GM21360 (cell line): ENCODE measurements at regions not wholly inside any gene's neighbourhood (a gene's known extent, or its start where the extent isn't known, plus 50 kb on each side); places are given as distances from the start of the nearest gene placed in this dataset.
"Not testable (repeated sequence)": the region's sequence is repeated elsewhere in the genome, so short reads cannot be mapped to it uniquely, and the experiment has no call there.

ENCODE experiments used
- ATAC-seq: cut with Tn5 transposase; IDR thresholded peaks from one replicate; pipeline ENCODE4 v1.9.1; 2021; ENCODE audit warnings: mild to moderate bottlenecking, moderate library complexity; ENCODE audit not compliant: unreplicated experiment

DNA sequence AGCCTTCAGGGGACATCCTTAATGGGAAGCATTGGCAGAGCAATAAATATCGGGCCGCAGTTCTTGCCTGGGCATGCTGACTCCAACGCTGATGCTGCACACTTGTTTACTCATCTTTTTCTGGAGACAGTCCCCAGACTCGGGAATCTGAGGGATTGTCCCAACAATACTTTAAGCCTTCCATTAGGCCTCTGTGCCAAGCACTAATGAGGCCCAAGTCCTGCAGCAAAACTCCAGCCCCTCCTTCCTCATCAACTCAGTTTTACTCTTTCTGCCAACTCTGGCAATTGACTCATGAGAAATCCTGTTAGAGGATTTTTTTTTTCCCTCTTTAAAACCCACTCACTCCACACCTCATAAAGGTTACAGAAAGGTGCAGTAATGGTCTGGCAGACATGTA lies 233.4 kb upstream of the PELI2 start:
- ATAC-seq = no peak

DNA sequence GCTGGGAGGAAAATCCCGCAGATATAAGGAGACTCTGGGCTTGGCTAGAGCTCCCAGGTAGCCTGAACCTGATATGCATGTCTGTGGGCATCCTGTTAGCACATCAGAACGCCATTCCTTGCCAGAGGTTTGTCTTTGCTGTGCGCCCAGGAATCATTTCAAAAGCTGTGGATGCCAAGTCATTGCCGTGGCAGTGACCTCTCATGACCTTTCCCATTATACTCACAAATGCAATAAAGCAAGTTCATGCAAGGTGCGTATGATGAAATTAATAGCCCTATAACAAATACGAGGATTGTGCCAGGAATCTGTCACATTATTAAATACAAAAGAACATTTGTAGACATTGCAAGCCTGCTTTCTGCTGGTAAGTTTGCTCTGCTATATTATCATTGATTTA lies 229.1 kb upstream of the PELI2 start:
- ATAC-seq = no peak

DNA sequence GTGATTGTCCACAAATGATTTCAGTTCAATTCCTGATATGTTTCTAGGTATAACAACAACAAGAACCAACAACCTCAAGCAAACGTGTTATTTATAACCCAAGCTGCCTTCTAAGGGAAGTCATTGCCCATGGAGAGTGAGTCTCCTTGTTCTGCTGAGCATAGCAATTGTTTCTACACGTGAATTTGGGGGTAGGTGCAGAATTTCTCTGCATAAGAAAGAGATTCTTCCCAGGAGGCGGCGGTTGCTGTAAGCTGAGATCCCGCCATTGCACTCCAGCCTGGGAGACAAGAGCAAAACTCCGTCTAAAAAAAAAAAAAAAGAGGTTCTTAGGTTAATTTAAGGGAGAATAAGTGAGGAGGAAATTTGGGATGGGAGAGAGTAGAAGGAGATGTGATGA lies 226.5 kb upstream of the PELI2 start:
- no peak for ATAC-seq

DNA sequence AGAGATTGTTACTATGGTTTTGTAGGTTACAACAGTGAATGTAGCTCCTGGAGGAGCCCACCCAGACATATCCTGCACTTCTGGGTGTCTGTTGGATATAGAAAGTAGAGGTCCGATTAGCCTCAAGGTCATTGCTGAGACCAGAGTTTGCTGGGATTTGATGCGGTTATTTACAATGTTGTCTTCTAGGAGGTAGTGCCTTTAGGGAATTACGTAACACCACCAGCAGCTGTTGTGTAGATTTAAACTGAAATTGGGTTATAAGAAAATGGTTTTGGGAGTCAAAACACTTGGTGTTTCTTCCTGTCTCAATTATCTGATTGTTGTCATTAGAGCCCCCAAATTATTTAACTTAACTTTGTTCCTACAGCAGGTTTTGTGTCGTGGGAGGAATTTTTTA lies 225.3 kb upstream of the PELI2 start:
- no peak for ATAC-seq

DNA sequence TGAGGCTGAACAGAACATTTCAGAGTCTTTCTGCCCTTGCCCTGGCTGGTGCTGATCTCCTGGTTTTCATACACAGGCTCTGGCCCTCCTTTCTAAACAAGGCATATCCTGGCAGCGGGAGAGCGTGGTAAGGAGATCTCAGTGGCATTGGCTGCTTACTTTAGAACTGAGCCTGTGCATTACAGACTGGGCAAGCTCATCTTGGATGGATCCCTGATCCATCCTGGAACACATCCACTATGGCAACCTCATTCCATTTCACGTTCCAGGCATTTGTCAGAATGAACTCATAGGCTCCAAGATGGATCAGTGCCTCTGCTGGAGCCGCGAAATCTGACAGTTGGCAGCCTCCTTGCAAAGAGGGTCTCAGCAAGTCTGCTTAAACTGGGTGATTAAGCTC lies 224.5 kb upstream of the PELI2 start:
- ATAC-seq = no peak

DNA sequence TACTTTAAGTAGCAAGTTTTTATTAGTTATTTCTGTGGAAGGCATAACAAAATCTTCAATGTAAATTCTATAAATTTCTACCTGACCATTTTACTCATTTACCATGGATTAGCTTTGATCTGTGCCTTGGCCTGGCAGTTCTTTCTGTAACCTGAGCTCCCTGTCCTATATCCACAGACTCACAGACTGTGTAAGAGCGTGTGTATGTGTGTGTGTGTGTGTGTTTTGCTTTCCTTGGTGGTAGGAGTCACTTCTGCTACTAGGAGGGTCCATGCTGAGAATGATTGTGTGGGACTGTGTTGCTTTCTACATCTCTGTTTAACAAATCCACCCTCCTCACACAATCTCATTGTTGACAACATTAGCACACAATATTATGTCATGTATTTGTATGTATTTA lies 221.2 kb upstream of the PELI2 start:
- no peak for ATAC-seq

DNA sequence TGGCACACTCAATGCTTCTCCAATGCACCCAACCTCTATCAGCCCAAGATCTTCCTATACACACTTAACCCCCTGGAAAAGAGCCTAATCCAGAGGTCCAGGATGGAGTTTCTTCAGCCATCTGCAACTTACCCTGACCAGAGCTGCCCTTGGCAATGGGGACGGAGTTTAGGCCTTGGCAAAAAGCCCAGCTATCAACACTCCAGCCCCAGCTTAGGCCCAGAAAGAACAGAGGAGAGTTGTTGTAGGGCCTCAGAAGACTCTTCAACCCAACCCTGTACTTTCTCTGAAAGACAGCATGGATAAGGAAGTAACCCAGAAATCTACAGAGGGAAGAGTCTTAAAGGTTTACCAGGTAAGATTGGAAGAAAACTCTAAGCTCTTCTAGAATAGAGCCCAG lies 219.3 kb upstream of the PELI2 start:
- ATAC-seq = no peak

DNA sequence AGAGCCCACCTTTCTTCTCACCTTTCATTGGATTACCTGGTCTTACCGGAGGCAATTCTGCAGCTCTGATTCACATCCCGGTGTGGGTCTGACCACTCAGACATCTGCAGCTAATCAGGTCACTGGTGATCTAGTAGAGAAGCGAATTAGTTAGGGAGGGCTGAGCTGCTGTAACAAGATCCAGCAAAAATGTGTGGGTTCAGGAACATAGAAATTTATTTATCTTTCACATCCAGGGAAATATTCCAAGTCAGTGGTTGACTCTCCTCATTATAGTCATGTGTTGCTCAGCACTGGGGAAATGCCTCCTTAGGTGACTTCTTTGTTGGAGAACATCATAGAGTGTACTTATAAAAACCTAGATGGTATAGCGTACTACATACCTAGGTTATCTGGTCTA lies 218.7 kb upstream of the PELI2 start:
- ATAC-seq = no peak

DNA sequence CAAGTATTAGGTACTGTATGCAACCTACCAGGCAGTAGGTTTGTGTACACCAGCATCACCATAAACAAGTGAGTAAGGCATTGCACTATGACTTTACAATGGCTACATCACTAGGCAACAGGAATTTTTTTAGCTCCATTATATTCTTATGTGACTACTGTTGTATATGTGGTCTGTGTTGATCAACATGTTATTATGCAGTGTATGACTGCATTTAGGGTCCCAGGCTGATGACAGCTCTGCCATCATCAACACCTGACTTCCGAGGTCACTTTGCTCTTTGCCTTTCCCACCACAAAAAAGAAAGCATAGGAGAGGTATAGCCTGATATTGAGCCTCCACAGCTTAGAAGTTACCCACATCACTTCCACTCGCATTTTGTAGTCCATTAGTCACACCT lies 217.5 kb upstream of the PELI2 start:
- no peak for ATAC-seq

DNA sequence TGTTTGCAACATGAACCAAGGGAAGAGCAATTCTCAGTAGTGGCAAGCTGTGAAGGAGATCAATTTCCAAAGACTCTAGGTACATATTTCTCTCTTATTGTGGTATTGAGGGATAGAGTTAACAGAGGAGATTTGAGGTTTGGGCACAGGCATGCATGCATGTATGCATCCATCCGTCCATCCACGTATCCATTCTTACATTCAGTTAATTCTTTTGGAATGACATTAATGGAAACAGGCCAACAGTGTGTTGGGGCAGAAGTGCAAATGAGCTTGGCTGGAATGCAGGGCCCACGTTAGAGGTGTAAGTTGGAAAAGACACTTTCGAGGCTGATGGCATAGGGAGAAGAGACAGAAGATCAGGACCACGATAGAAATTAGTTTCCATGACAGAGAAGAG lies 216.9 kb upstream of the PELI2 start:
- ATAC-seq = no peak

DNA sequence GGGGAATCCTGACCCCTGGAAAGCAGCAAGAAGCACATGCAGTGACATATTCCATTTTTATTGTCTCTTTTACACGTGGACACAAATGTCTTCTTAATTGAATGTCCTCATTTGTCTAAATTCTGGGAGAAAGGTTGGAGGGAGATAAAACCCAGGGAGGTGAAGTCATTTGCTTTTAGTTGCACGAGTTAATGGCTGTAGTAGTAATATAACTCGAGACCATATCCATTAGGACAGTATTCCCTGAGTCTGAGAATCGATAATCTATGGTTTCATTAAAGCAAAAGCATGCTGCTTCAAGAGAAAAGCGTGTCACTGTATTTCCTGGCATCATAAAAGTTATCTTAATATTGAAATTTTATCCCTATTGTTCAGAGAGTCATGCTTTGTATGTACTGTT lies 216.0 kb upstream of the PELI2 start:
- ATAC-seq = no peak

DNA sequence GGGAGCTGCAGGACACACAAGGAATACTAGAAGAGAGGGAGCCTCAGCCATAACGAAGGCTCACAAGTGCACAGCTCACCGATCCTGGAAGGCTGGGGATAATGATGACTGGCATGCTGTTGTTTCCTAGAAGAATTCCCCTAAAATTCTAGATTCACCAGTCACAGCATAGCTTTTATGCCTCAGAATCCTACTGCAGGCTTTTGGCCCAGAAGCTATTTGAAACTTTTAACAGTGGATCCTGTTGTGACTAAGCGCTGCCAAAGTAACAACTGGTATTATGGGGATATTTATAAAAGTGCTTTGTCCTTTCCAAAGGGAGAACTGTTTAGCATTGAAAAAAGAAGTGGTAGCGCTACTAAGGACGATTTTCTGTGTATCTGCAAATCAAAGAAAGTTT lies 214.1 kb upstream of the PELI2 start:
- ATAC-seq = no peak

DNA sequence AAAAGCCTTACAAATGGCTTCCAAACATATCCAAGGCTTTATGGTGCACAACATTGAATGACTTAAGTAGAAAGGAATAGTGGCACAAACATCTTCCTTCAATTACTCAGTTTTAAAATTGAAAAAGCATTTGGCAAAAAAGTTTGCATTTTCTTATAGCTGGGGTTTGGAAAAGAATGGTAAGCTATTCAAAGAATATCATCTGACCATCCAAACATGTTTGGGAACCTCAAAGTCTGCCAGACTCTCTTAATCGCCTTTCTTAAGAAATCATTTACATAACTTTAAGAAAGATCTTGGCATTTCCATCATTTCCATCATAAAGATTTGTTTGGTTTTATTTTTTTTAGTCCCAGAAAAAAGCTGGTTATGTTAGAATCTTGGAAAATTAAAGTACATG lies 210.1 kb upstream of the PELI2 start:
- no peak for ATAC-seq

DNA sequence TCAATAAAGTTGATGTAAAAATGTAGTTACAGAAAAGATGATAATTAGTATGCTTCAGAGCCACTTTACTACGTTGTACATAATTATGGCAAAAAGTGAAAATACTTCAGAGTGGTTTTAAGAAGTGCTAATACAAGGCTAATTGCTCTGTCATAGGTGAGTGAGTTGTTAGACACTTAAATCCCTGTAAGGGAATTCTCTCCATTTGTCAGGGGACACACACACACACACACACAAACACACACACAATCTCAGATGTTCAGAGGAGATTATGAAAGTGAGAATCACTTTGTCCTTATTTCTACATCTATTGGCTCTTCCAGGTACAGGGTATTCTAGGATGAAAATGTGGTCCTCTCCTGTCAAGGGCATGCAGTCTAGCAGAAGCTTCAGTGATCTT lies 208.3 kb upstream of the PELI2 start:
- no peak for ATAC-seq

DNA sequence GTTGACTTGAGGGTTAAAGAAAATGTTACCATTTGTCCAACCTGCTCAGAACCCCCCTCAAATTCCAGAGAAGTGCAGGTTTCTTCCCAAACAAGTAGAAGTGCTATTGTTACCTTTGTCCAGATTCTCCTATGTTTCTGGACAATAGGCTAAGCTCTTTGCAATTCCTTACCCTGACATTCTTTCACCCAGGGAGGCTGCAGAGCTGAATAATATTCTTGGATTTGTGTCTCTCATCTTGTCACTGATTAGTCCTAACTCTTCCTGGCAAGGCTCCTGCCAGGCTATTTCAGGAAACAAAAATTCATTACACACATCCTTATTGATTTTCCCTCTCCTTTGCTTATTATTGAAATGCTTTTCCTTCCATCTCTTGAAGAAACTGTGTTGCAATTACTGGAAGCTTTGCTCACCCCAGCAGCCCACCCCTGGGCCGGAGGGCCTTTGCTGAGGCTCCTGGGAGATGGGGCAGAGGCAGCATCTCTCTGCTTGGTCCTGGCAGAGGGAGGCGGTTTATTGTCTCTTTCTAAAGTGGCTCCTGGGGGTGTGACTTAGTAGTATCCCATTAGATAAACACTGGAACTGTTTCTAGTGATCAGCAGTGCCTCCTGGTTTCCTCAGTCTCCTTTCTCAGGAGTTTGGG lies 207.5 kb upstream of the PELI2 start:
- ATAC-seq = no peak

DNA sequence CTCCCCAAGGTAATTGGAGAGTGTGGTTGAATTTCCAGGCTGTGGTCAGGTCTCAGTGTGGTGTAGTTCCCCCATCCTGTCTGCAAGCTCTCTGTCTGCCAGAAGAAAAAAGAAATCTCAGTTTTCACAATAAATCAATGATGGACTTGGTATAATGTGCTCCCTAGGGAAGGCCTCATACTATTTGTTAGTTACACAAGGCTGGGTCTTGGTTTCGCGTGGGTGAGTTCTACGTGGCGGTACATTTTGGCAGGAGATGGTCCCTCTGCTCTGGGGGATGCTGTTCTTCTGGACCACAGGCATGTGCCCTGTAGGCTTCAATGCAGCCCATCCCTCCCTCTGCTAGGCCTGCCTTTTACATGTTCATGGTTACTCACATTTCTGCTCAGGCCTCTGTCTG lies 206.4 kb upstream of the PELI2 start:
- no peak for ATAC-seq

DNA sequence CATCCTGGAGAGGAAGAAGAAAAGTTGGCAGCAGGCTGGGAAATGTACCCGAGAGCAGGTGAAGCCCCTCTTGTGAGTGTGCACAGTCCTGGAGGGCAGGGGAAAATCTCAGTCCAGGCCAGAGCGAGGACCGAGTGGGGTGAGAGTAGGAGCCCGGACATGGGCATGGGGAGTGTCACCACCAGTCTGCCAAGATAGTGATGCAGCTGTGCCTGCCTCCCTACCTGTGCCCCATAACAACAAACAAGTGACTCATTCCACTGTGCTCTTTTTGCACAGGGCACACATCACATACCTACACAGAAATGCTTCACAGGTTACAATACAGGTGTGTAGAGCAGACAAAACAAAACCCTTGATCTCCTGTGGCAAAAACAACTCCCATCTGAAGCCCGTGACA lies 205.9 kb upstream of the PELI2 start:
- no peak for ATAC-seq

DNA sequence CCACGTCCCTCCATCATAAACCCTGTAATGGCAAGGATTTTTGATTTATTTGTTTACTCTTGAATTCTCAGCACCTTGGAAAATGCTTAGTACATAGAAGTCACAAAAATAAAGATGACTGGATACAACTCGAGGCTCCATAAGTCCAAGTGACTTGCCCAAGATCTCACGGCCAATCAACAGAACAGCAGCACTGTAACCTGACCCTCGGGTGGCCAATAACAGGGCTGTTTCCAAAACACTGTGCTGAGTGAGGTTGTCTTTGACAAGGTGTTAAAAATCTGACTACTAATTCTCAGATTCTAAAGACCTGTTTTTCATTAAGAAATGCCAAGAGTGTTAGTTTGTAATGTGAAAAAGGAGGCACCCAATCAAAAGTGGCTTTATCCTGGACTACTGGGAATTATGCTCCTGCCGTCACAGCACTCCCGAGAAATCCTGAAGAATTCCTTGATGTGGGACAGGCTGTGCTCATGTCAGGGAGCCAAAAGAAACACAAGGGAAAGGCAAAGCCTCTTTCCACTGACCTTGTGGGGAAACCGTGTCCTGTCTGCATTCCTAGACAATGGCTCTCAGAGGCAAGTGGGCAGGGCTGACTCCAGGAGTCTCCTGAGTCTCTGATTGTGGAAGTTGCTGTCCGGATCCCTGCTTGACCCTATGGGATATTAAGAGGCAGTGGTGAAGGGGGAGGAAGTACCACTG lies 204.7 kb upstream of the PELI2 start:
- no peak for ATAC-seq

DNA sequence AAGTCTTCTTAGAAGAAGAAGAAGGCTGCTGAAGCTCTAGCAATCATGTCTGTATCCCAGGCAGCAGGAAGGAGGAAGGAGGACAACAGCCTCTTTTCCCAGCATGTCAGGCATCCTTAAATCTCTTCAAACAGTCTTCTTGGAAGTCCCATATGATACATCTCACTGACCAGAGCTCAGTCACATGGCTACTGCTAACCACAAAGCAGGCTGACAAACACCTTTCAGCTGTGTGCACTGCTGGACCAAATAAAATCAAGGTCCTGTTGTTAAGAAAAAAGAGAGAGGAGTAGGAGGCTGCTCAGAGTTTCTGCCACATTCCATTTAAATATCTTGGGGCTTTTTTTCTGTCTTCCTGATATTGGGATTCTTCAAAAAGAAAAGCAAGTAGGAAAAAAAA lies 203.4 kb upstream of the PELI2 start:
- no peak for ATAC-seq

DNA sequence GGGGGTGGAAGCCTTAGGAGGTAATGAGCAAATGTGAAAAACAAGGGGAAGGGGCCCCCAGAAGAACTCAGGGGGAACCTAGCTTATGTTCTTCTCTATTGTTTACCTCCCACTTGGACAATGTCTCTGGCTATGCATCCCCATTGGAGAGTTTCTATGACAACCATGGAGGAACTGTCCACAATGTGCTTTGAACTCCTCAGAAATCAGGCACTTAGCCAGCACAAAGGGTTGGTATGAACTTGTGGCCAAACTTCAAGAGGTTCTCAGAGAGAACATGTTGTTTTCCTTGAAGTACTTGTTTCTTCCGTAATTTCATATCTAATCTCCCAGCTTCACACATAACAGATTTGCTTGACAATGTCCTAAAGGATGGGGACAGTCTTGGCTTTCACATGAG lies 202.8 kb upstream of the PELI2 start:
- ATAC-seq = no peak

DNA sequence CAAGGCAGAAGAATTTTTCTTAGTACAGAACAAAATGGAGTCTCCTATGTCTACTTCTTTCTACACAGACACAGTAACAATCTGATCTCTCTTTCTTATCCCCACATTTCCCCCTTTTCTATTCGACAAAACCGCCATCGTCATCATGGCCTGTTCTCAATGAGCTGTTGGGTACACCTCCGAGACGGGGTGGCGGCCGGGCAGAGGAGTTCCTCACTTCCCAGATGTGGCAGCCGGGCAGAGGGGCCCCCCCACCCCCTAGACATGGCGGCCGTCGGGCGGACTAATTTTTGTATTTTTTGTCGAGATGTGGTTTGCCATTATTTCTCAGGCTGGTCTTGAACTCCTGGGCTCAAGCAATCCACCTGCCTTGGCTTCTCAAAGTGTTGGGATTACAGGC lies 198.4 kb upstream of the PELI2 start:
- not testable (repeated sequence) for ATAC-seq

DNA sequence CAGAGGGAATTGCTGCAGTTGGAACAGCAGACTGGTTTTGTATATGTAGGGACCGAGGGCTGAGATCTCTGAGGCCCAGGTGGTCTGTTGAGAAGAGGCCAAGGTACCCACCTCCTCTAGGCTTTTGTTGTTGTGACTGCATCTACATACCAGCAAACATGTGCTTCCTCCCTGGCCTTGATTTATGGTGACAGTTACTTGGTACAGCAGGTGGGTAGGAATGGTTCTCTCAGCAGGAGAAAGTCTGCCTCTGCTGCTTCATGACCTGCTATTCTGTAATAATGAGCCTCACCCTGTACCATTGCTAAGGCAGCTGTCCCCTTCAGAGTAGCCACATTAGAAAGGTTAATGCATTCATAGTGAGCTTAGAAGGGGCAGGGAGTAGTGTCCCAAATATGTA lies 196.7 kb upstream of the PELI2 start:
- no peak for ATAC-seq

DNA sequence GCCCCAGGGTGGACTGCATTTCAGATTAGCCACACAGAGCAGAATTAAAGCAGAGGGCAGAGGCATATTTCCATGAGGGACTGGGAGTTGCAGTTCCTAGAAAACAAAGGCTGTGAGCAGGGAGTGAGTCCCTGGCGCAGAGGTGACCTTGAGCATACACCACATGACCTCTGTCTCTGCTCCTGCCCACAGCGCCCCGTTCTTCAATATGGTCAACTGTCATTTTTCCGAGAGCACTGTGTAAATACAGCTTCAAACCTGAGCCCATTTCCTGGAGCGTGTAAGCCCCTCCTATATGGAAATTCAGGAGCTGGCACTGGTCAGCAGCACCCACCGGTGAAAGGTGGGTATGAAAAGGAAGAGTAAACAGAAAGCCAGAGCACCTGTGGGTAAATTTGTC lies 192.2 kb upstream of the PELI2 start:
- ATAC-seq = no peak
